Left ventricle myocardium inferior (tissue), 1 donor: ENCODE measurements at regions not wholly inside any gene's neighbourhood (a gene's known extent, or its start where the extent isn't known, plus 50 kb on each side); places are given as distances from the start of the nearest gene placed in this dataset.

Experiments used
- DNase-seq: peaks from one replicate; pipeline ENCODE4 v3.0.0-alpha.2; 2020
- H3K27ac ChIP-seq: fragments of 200-600 bp; replicated peaks from 2 replicates; pipeline ENCODE4 v1.8.0; 2021
- H3K27me3 ChIP-seq: fragments of 200-600 bp; 2 replicates; pipeline ENCODE4 v1.8.0; 2021; ENCODE audit warnings: low read depth
- H3K36me3 ChIP-seq: fragments of 200-600 bp; 2 replicates; pipeline ENCODE4 v1.8.0; 2021
- H3K4me1 ChIP-seq: fragments of 200-600 bp; 2 replicates; pipeline ENCODE4 v1.8.0; 2021
- H3K4me3 ChIP-seq: fragments of 200-600 bp; 2 replicates; pipeline ENCODE4 v1.8.0; 2021; ENCODE audit warnings: mild to moderate bottlenecking, moderate library complexity
- H3K9me3 ChIP-seq: fragments of 200-600 bp; replicated peaks from 2 replicates; pipeline ENCODE4 v1.8.0; 2021
- intact Hi-C: fragments of 100-400 bp; cut with micrococcal nuclease; formaldehyde crosslinking; loops from one replicate; pipeline ENCODE4 v1.11.0; 2022
- TF ChIP-seq, protein P1 (sequence below): fragments of 200-600 bp; IDR thresholded peaks from 2 replicates; pipeline ENCODE4 v1.8.0; 2021; ENCODE audit warnings: antibody characterized with exemption, mild to moderate bottlenecking, borderline replicate concordance
- donor health status: DM: no; HTN: yes; CAD: no; lungs with severe emphysema.

DNA sequence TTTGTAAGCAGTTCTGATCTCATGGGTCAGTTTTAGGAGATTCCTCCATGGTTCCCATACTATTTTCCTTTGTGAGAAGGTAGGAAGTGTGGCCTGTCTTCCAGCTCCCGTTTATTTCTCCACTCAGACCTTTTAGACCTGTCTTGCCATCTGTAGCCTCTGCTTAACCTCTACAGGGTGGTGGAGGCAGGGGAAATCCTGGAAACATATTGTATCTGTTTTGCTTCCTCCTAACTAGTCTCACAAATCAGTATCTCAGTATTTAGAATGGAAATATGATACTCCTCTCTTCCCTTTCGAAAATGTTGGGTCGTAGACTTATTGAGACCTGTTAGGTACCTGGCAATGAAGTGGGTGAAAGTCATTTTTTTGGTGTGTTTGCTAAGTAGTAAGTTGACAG, 399.4 kb upstream of the RGS6 start:
- Histone ChIP-seq H3K4me3 (no peak overlapping the region), H3K36me3 (no peaks in the 10 kb centered on the region), H3K4me1 (peaks cover 18% of the 10 kb centered on the region), H3K27me3 (no peaks in the 10 kb centered on the region), H3K9me3 (no peaks in the 10 kb centered on the region), H3K27ac (no peak overlapping the region)
- TF ChIP-seq, protein P1, sequence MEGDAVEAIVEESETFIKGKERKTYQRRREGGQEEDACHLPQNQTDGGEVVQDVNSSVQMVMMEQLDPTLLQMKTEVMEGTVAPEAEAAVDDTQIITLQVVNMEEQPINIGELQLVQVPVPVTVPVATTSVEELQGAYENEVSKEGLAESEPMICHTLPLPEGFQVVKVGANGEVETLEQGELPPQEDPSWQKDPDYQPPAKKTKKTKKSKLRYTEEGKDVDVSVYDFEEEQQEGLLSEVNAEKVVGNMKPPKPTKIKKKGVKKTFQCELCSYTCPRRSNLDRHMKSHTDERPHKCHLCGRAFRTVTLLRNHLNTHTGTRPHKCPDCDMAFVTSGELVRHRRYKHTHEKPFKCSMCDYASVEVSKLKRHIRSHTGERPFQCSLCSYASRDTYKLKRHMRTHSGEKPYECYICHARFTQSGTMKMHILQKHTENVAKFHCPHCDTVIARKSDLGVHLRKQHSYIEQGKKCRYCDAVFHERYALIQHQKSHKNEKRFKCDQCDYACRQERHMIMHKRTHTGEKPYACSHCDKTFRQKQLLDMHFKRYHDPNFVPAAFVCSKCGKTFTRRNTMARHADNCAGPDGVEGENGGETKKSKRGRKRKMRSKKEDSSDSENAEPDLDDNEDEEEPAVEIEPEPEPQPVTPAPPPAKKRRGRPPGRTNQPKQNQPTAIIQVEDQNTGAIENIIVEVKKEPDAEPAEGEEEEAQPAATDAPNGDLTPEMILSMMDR = no peak
- intact Hi-C loops = no loop called here
- no peak for DNase-seq

DNA sequence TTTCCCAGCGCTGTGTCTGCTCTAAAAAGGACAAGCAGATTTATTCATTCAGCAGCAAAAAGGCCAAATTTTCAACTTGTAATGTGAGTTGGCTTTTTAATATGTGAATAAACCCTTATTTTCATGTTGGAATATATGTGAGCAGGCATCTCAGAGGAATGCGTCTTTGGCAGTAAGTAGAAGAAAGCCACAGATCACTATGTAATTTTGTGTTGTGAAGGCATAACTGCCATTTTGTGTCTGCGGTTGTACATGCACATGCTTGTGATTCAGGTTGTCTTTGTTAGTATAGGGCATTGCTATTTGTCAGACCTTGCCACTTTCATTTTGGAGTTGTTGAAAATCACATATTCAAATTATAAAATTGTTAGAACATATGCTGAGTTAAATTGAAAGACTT, 398.8 kb upstream of the RGS6 start:
- no peak for DNase-seq
- no peak overlapping the region for H3K27ac ChIP-seq
- no peak overlapping the region for H3K4me3 ChIP-seq
- H3K27me3 ChIP-seq = no peaks in the 10 kb centered on the region
- peaks cover 18% of the 10 kb centered on the region for H3K4me1 ChIP-seq
- intact Hi-C loops = no loop called here
- no peaks in the 10 kb centered on the region for H3K9me3 ChIP-seq
- TF ChIP-seq, protein P1 = no peak
- no peaks in the 10 kb centered on the region for H3K36me3 ChIP-seq

DNA sequence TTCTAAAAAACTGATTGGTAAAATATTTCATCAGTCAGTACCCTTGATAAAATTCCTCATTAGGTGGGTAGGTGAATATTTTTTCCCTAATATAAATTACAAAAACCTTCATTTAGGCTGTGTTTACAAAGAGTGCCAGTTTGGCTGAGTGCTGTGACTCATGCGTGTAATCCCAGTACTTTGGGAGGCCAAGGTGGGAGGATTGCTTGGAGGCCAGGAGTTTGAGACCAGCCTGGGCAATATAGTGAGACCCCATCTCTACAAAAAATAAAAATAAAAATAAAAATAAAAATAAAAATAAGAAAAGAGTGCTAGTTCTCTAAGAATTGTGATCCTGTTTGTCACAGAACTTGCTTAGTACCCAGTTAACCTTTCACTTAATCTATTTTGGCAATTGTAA, 398.4 kb upstream of the RGS6 start:
- H3K4me1 ChIP-seq = peaks cover 19% of the 10 kb centered on the region
- H3K4me3 ChIP-seq = no peak overlapping the region
- no peaks in the 10 kb centered on the region for H3K36me3 ChIP-seq
- H3K27ac ChIP-seq = no peak overlapping the region
- TF ChIP-seq, protein P1 = no peak
- intact Hi-C loops = no loop called here
- H3K27me3 ChIP-seq = no peaks in the 10 kb centered on the region
- DNase-seq = no peak
- H3K9me3 ChIP-seq = no peaks in the 10 kb centered on the region

DNA sequence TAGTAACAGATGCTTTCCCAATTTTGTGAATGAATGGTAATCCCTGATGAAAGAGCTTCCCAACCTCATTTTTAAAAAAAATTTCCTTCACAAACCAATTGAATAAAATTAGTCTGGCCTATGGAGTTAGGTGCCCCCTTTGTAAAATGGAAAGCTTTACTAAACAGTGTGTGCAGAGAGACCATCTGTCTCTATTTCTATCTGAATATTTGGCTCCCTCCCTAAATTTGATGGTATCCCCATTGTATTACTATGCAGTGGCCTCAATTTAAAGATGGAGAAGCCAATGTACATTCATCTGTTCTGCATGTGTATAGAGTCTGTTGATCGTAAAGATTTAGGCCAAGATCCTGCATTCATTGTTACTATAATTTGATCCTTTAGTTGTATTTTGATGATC, 397.7 kb upstream of the RGS6 start:
- intact Hi-C loops = no loop called here
- Histone ChIP-seq H3K4me3 (no peak overlapping the region), H3K9me3 (no peaks in the 10 kb centered on the region), H3K27ac (no peak overlapping the region), H3K27me3 (no peaks in the 10 kb centered on the region), H3K36me3 (no peaks in the 10 kb centered on the region), H3K4me1 (peaks cover 25% of the 10 kb centered on the region)
- TF ChIP-seq, protein P1 = no peak
- DNase-seq = no peak

DNA sequence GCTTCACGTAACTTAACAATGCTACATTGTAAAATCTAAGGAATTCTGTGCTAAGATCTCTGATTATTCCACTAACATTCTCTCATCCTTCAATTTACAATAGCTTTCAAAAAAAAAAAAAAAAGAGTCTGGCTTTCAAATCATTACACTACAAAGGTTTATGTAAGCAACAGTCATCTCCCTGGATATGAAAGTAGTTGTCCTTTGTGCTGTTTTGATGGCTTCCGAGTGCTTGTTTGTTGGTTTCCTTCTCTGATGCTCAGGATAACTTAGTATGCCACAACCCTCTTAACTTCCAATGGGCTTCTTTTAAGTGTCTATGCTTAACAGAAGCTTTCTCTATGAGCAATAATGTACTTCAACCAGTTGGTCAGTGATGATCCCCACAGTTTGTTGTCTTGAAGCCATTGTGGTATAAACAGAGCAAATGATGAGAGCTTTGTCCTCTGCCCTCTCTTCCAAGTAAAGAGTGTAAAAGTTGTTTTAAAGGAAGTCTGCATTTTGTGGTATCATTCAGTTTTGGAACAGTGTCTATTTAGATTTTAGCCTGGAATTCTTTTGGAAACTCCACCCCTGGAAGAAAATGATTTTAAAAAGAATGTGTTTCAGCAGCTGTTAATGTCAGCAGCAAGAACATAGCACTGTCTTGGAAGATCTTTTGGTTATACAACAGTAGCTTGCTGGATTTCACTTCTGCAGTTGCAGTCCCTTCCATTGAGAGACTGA, 396.1 kb upstream of the RGS6 start:
- no peak for DNase-seq
- no peaks in the 10 kb centered on the region for H3K36me3 ChIP-seq
- intact Hi-C loops = no loop called here
- no peak overlapping the region for H3K4me3 ChIP-seq
- H3K9me3 ChIP-seq = no peaks in the 10 kb centered on the region
- no peak overlapping the region for H3K27ac ChIP-seq
- no peaks in the 10 kb centered on the region for H3K27me3 ChIP-seq
- TF ChIP-seq, protein P1 = no peak
- H3K4me1 ChIP-seq = peaks cover 28% of the 10 kb centered on the region
